Left renal pelvis (tissue), 4 donors: ENCODE measurements at regions not wholly inside any gene's neighbourhood (a gene's known extent, or its start where the extent isn't known, plus 50 kb on each side); places are given as distances from the start of the nearest gene placed in this dataset.

Experiments
- DNase-seq, 4 donors: peaks; one replicate each; pipeline ENCODE4 v3.0.0-alpha.2; 2013; ENCODE audit warnings: low read depth in 4 of 4, low spot score in 3 of 4

- DNase-seq: no peak
Observed at GRCh38 chr2:43109261-43109743, 117.1 kb downstream of the ZFP36L2 start.

GRCh38 chr2:43107679-43108078 is 118.7 kb downstream of the ZFP36L2 start:
- DNase-seq: no peak

GRCh38 chr2:43106559-43107527 is 119.6 kb downstream of the ZFP36L2 start:
- DNase-seq: no peak

- DNase-seq: no peak
Observed at GRCh38 chr2:43105586-43106558, 120.5 kb downstream of the ZFP36L2 start.

GRCh38 chr2:43104763-43105162 is 121.6 kb downstream of the ZFP36L2 start:
- DNase-seq: no peak

GRCh38 chr2:43104106-43104505 is 122.3 kb downstream of the ZFP36L2 start:
- no peak for DNase-seq

- no peak for DNase-seq
Observed at GRCh38 chr2:43103093-43103404, 123.4 kb downstream of the ZFP36L2 start.

GRCh38 chr2:43102366-43103092 is 123.9 kb downstream of the ZFP36L2 start:
- no peak for DNase-seq

- no peak for DNase-seq
Observed at GRCh38 chr2:43101751-43102150, 124.7 kb downstream of the ZFP36L2 start.

- DNase-seq: peak in 1 of 4 donors; percentile 62
Observed at GRCh38 chr2:43100883-43101662, 125.3 kb downstream of the ZFP36L2 start.

GRCh38 chr2:43100362-43100882 is 126.0 kb downstream of the ZFP36L2 start:
- no peak for DNase-seq

GRCh38 chr2:43099797-43100196 is 126.6 kb downstream of the ZFP36L2 start:
- no peak for DNase-seq

- no peak for DNase-seq
Observed at GRCh38 chr2:43098539-43098938, 127.9 kb downstream of the ZFP36L2 start.

GRCh38 chr2:43097644-43098408 is 128.6 kb downstream of the ZFP36L2 start:
- DNase-seq: no peak

GRCh38 chr2:43095533-43096295 is 130.7 kb downstream of the ZFP36L2 start:
- DNase-seq: no peak

GRCh38 chr2:43092520-43093179 is 133.8 kb downstream of the ZFP36L2 start:
- no peak for DNase-seq

- DNase-seq: no peak
Observed at GRCh38 chr2:43090317-43090716, 136.1 kb downstream of the ZFP36L2 start.
